ENCODE measurements at regions not wholly inside any gene's neighbourhood (a gene's known extent, or its start where the extent isn't known, plus 50 kb on each side); places are given as distances from the start of the nearest gene placed in this dataset.
"Not testable (repeated sequence)": the region's sequence is repeated elsewhere in the genome, so short reads cannot be mapped to it uniquely, and the experiment has no call there.

DNA sequence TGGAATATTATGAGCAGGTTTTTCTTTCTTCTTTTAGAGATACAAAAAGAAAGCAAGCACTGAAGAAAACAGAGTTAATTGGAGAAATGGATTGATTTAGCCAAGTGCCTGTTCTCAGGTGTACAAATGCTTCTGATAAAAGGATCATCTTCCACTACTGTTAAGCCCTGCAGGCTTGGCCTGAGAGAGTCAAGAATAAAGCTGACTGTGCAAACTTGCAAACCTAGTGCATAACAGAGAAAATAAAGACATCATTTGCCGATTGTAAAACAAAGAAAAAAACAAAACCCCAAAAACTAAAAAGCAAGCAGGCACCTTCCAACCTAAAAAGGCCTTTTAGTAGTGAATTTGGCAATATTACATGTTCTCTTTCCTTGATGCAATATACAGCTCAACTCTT is 78.0 kb upstream of the CCDC80 start:
- no peaks in the 10 kb centered on the region for H3K36me3 ChIP-seq
- TF ChIP-seq, protein P1, sequence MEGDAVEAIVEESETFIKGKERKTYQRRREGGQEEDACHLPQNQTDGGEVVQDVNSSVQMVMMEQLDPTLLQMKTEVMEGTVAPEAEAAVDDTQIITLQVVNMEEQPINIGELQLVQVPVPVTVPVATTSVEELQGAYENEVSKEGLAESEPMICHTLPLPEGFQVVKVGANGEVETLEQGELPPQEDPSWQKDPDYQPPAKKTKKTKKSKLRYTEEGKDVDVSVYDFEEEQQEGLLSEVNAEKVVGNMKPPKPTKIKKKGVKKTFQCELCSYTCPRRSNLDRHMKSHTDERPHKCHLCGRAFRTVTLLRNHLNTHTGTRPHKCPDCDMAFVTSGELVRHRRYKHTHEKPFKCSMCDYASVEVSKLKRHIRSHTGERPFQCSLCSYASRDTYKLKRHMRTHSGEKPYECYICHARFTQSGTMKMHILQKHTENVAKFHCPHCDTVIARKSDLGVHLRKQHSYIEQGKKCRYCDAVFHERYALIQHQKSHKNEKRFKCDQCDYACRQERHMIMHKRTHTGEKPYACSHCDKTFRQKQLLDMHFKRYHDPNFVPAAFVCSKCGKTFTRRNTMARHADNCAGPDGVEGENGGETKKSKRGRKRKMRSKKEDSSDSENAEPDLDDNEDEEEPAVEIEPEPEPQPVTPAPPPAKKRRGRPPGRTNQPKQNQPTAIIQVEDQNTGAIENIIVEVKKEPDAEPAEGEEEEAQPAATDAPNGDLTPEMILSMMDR (IDR thresholded peaks at IDR 0.05) = no peak
- TF ChIP-seq POLR2A (IDR thresholded peaks at IDR 0.05) = no peak
- no peak overlapping the region for H3K4me3 ChIP-seq
- H3K27ac ChIP-seq = no peak overlapping the region
- no peak for DNase-seq
- H3K9me3 ChIP-seq = no peaks in the 10 kb centered on the region
- no peaks in the 10 kb centered on the region for H3K4me1 ChIP-seq
- no peaks in the 10 kb centered on the region for H3K27me3 ChIP-seq

DNA sequence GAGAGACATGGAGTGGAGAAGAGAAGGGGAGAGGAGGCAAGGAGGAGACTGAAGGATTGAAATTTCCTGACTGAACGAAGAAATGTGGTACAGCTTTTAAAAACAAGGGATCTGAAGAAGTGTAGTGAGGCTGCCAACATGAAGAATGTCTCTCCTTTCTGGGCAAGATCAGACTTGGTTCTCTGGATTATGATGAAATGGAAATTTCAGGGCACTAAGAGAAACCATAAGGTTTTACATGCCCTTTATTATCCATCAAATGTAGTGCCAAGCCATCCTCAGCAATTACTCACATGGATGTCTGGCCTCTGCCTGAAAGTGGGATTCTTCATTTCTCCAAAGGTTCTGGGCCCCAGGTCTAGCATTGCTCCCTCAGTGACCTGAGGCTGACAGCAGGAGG is 77.6 kb upstream of the CCDC80 start:
- Histone ChIP-seq H3K9me3 (no peaks in the 10 kb centered on the region), H3K4me3 (no peak overlapping the region), H3K27ac (no peak overlapping the region), H3K36me3 (no peaks in the 10 kb centered on the region), H3K4me1 (no peaks in the 10 kb centered on the region), H3K27me3 (no peaks in the 10 kb centered on the region)
- TF ChIP-seq, protein P1 (IDR thresholded peaks at IDR 0.05) = no peak
- TF ChIP-seq POLR2A (IDR thresholded peaks at IDR 0.05) = no peak
- DNase-seq = no peak

DNA sequence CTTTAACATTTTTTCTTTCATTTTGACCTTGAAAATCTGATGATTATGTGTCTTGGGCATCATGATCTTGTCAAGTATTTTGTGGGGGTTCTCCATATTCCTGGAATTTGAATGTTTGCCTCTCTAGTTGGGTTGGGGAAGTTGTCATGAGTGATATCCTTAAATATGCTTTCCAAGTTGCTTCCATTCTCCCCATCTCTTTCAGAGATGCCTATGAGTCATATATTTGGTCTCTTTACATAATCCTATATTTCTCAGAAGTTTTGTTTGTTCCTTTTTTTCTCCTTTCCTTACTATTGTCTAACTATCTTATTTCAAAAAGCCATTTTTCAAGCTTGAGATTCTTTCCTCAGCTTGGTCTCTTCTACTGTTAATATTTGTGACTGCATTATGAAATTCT is 69.0 kb upstream of the CCDC80 start:
- Histone ChIP-seq H3K4me1 (no peaks in the 10 kb centered on the region), H3K27ac (no peak overlapping the region), H3K4me3 (no peak overlapping the region), H3K9me3 (no peaks in the 10 kb centered on the region), H3K36me3 (no peaks in the 10 kb centered on the region), H3K27me3 (no peaks in the 10 kb centered on the region)
- no peak for TF ChIP-seq POLR2A (IDR thresholded peaks at IDR 0.05)
- TF ChIP-seq, protein P1 (IDR thresholded peaks at IDR 0.05) = no peak
- no peak for DNase-seq

DNA sequence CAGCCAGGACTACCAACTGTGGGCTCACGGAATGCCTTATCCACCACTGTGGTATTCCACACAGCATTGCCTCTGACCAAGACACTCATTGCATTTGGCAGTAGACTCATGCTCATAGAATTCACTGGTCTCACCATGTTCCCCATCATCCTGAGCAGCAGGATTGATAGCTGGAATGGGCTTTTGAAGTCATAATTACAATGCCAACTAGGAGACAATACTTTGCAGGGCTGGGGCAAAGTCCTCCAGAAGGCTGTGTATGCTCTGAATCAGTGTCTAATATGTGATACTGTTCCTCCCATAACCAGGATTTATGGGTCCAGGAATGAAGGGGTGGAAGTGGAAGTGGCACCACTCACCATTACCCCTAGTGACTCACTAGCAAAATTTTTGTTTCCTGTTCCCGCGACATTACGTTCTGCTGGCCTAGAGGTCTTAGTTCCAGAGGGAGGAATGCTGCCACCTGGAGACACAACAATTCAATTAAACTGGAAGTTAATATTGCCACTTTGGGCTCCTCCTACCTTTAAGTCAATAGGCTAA is 58.6 kb upstream of the CCDC80 start:
- Histone ChIP-seq H3K27me3 (no peaks in the 10 kb centered on the region), H3K4me3 (no peak overlapping the region), H3K36me3 (no peaks in the 10 kb centered on the region), H3K4me1 (no peaks in the 10 kb centered on the region), H3K9me3 (no peaks in the 10 kb centered on the region), H3K27ac (no peak overlapping the region)
- no peak for TF ChIP-seq POLR2A (IDR thresholded peaks at IDR 0.05)
- TF ChIP-seq, protein P1 (IDR thresholded peaks at IDR 0.05) = no peak
- DNase-seq = no peak

DNA sequence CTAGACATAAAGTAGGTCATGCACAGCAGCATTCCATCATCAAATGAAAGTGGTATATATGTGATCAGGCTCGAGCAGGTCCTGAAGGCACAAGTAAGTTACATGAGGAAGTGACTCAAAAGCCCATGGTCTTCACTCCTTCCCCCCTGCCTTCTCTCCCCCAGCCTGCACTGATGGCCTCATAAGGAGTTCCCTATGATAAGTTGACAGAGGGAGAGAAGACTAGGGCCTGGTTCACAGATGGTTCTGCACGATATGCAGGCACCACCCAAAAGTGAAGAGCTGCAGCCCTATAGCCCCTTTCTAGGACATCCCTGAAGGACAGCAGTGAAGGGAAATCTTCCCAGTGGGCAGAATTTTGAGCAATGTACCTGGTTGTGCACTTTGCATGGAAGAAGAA is 57.5 kb upstream of the CCDC80 start:
- not testable (repeated sequence) for H3K9me3 ChIP-seq, H3K4me1 ChIP-seq, H3K27ac ChIP-seq, H3K4me3 ChIP-seq, H3K36me3 ChIP-seq, DNase-seq, H3K27me3 ChIP-seq

DNA sequence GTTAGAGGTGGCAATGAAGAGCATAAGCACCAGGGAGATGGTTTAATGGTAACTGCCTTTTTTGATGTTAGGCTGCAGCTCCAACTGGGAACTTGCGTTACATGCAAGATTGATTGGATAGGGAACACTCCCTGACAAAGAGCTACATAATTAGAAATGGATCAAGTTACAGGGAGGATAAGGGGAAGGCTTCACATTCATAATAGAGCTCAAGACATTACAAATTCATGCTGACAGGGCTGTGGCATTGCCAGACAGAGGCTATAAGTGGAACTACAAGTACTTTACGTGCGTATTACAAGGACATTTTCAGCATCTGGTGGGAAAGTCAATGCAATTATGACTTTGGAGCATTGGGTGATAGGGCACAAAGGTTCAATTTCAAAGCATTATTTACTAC is 55.3 kb upstream of the CCDC80 start:
- not testable (repeated sequence) for H3K4me1 ChIP-seq, H3K27ac ChIP-seq, H3K4me3 ChIP-seq, H3K9me3 ChIP-seq, H3K36me3 ChIP-seq, H3K27me3 ChIP-seq, DNase-seq

DNA sequence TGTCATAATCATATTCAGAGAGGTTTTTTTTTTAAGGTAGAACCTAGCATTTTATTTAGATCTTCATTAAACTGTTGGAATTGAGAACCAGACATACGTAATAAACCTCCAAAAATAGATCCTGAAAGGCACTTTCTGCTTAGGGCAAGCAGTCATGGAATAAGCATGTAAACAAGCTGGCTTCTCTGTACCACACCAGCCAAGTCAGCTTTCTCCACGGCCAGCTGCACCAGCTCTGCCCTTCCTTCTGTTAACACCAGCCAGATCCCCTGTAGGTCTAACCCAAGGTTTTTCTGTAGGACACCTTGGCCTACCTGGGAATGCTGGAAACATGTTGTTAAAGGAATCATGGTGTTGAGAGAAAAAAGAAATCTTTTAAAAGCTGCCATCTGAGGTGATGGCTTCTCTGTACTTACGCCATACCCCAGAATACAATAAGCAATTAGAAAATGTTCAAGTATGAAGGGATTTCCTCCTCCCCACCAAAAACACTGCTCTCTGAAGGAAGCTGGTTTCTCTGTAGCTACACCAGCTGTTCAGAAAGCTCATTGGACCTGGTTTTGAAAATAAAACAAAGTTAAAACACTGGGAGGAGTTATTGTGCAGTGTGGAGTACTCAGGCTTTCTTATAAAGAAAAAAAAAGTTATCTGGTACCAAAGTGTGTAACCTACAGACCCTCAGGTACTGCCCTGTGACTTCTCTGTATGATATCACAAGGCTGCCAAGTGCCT is 54.6 kb upstream of the CCDC80 start:
- H3K4me3 ChIP-seq, H3K27ac ChIP-seq, H3K27me3 ChIP-seq, H3K9me3 ChIP-seq, H3K36me3 ChIP-seq, H3K4me1 ChIP-seq, DNase-seq: not testable (repeated sequence)

DNA sequence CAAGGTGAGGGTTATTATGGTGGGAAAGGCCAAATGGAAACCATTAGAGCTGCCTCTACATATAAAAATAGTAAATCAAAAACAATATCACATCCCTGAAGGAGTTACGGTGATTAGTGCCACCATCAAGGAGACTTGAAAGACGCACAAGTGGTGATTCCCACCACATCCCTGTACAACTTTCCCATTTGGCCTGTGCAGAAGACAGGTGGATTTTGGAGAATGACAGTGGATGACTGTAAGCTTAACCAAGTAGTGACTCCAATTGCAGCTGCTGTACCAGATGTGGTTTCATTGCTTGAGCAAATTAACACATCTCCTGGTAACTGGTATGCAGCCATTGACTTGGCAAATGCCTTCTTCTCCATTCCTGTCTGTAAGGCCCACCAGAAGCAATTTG is 54.0 kb upstream of the CCDC80 start:
- not testable (repeated sequence) for H3K27me3 ChIP-seq, H3K4me1 ChIP-seq, H3K9me3 ChIP-seq, H3K36me3 ChIP-seq, DNase-seq, H3K4me3 ChIP-seq, H3K27ac ChIP-seq

Data from Peyer's patch (tissue), 4 donors.